Epithelial cell of esophagus (primary cell): ENCODE measurements at regions not wholly inside any gene's neighbourhood (a gene's known extent, or its start where the extent isn't known, plus 50 kb on each side); places are given as distances from the start of the nearest gene placed in this dataset.

Experiments used
- DNase-seq: peaks from one replicate; pipeline ENCODE4 v3.0.0; 2010; ENCODE audit warnings: low read depth
- H3K4me3 ChIP-seq: 2 replicates; pipeline ENCODE4 v1.5.1; 2011; ENCODE audit warnings: mild to moderate bottlenecking, low read length, control low read depth
- TF ChIP-seq, protein P1 (sequence below): IDR thresholded peaks from 2 replicates; pipeline ENCODE4 v1.5.1; 2011; ENCODE audit warnings: low read depth, mild to moderate bottlenecking, low read length, control low read depth, inconsistent platforms; ENCODE audit not compliant: insufficient read depth; ENCODE audit errors: missing control alignments

DNA sequence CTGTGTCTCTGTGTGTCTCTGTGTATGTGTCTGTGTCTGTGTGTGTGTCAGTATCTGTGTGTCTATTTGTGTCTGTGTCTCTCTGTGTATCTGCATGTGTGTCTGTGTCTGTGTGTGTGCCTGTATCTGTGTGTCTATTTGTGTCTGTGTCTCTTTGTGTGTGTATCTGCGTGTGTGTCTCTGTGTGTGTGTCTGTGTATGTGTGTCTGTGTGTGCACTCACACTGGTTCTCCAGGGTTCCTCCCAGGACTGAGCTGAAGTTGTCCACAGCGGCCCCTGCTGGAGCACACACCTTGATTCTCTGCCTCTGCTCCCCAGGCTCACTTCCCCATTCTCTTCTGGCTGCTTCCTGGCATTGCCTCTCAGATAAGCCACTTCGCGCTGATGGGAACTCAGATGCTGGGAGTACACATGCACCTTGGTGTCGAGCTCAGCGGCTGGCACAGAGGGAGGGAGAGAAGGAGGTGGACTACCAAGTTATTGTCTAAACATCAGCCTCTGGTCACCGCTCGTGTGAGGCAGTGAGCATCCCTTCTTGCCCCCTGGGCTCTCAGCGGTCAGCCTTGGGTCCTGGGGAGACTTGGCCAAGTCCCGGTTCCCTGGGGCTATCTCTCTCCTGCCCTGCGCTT lies 104.9 kb upstream of the NXT1 start:
- H3K4me3 ChIP-seq = no peak overlapping the region
- TF ChIP-seq, protein P1, sequence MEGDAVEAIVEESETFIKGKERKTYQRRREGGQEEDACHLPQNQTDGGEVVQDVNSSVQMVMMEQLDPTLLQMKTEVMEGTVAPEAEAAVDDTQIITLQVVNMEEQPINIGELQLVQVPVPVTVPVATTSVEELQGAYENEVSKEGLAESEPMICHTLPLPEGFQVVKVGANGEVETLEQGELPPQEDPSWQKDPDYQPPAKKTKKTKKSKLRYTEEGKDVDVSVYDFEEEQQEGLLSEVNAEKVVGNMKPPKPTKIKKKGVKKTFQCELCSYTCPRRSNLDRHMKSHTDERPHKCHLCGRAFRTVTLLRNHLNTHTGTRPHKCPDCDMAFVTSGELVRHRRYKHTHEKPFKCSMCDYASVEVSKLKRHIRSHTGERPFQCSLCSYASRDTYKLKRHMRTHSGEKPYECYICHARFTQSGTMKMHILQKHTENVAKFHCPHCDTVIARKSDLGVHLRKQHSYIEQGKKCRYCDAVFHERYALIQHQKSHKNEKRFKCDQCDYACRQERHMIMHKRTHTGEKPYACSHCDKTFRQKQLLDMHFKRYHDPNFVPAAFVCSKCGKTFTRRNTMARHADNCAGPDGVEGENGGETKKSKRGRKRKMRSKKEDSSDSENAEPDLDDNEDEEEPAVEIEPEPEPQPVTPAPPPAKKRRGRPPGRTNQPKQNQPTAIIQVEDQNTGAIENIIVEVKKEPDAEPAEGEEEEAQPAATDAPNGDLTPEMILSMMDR = peak; percentile 73
- DNase-seq = peak; percentile 62

DNA sequence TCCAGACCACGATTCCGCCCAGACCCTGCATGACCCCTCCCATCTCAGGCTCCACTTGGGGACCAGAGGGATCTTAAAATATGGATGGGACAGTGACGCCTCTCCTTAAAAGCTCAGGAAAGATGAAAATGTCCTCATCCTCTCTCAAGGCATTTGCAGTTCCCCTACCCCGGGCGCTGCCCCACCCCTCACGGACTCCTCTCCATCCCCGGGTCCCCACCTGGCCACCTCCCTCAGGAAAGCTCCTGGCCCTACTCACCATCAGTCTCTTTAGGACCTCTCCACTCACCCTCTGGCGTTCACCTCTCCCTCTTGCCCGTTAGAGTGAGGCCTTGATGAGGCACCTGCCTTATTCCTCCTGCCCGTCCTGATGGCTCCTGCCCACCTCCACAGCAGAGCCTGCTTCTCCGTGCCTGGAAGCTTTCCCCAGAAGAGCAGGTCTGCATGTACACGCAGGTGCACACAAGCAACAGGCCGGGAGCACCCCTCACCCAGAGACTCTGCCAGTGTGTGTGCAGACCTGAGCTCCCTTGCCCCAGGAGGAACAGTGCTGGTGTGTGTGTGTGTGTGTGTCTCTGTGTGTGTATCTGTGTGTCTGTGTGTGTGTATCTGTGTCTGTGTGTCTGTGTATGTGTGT lies 105.6 kb upstream of the NXT1 start:
- no peak for DNase-seq
- TF ChIP-seq, protein P1 = no peak
- no peak overlapping the region for H3K4me3 ChIP-seq

DNA sequence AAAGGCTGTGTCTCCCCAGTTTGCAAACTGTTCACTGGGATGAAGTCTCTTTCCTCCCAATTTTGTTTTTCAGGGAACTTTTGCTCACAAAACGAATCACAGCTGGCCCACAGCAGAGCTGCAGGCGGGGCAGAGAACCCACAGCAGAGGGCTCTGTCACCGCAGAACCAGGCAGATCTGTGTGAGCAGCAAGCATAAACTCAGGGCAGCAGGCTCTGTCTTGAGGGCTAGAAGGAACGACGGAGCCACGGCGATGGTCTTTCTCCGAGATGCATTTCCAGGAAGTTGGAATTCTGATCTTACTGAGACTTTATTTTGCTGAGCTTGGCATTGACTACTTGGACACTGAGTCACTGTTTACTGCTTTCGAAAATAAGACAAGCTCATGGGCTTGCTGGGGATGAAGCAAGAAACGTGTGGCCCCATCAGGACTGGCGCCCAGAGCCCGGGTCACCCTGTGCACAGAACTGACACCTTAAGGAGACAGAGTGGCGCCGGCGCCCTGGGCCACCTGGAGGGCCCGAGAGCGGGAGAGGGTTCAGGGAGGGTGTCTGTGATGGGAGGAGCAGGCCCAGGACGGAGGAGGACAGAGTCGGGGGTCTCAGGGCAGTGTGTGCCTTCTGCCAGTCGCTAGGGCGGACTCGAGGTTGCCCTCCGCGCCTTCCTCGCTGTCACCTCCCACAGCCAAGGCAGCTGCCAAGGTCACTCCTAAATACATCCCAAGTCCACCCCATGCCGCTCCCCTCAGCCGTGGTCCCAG lies 106.3 kb upstream of the NXT1 start:
- DNase-seq = no peak
- H3K4me3 ChIP-seq = no peak overlapping the region
- TF ChIP-seq, protein P1 = no peak

DNA sequence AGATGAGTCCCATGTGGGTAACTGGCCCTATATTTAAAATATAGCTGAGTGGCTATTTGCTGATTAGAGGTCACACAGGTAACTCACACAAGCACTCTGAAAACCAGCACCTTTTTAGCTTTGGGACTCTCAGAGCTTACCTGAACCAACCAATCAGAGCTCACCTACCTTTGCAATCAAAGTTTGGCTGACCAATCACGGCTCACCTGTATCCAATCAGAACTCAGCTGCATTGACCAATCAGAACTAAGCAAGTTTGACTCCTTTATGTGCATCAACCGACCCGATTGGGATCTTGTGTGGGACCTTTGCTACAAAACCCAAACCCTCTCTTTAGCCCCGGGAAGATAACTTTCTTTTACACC lies 106.8 kb upstream of the NXT1 start:
- no peak for DNase-seq
- TF ChIP-seq, protein P1 = no peak

DNA sequence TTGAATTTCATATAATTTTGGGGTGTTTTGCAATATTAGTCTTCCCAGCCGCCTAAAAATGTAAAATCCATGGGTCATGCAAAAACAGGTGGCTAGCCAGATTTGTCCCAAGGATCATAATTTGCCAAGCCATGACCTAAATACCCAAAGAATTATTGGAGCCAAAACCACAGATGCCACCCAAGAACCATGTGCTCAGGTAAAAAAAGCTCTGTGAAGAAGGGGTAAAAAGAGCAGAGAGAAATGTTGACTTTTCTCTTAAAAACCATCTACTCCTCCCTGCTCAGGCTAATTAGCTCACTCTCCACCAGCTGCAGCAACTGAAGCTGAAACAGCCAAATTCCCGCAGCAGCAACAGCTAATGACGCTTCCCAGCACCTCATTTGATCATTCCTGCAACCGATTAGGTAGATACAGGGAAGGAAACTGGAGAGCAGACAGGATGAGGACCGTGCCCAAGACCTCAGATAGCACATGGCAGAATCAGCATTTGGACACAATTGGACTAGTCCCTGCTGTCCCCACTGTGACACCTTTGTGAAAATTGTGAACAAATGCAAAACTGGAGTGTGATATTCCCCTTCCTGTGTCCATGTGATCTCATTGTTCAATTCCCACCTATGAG lies 107.9 kb upstream of the NXT1 start:
- no peak overlapping the region for H3K4me3 ChIP-seq

More for the DNA sequence above, 106.8 kb upstream of the NXT1 start:
- no peak overlapping the region for H3K4me3 ChIP-seq

DNA sequence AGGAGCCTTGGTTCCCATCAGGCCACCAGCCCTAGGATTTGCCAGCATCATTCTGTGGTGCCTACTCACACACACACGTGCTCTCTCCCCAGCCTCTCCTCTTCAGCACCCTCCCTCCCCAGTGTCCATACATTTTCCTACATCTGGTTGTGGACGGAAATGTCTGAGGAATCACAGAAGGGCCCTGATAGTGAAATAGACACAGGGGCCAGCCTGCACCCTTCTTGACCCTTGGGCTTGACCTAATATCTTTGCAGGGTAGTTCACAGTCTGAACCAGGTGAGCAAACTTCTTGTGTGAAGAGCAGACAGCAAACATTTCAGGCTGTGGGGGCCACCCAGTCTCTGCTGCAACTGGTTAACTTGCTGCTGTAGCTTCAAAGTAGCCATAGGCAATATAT lies 108.5 kb upstream of the NXT1 start:
- DNase-seq = no peak
- no peak overlapping the region for H3K4me3 ChIP-seq
- TF ChIP-seq, protein P1 = no peak

More for the DNA sequence above, 107.9 kb upstream of the NXT1 start:
- DNase-seq = no peak
- TF ChIP-seq, protein P1 = no peak
